HEK293 (cell line): ENCODE measurements at regions not wholly inside any gene's neighbourhood (a gene's known extent, or its start where the extent isn't known, plus 50 kb on each side); places are given as distances from the start of the nearest gene placed in this dataset.

ENCODE experiments used
- ATF2 ChIP-seq: fragments of 450-650 bp; formaldehyde crosslinking; IDR thresholded peaks from 2 replicates; pipeline ENCODE4 v1.5.1; 2016; ENCODE audit warnings: missing biosample characterization, missing genetic modification characterization, low read depth
- ZNF175 ChIP-seq: fragments of 450-650 bp; formaldehyde crosslinking; IDR thresholded peaks from 2 replicates; pipeline ENCODE4 v1.5.1; 2016; ENCODE audit warnings: missing biosample characterization, missing genetic modification characterization
- ZNF266 ChIP-seq: fragments of 450-650 bp; formaldehyde crosslinking; IDR thresholded peaks from 2 replicates; pipeline ENCODE4 v1.5.1; 2016; ENCODE audit warnings: missing biosample characterization, missing genetic modification characterization, low read depth
- ZNF626 ChIP-seq: fragments of 450-650 bp; sonication (Bioruptor Pico); formaldehyde crosslinking; IDR thresholded peaks from 2 replicates; pipeline ENCODE4 v1.5.1; 2018; ENCODE audit warnings: missing biosample characterization, missing genetic modification characterization, inconsistent platforms
- ZSCAN5A ChIP-seq: fragments of 450-650 bp; formaldehyde crosslinking; IDR thresholded peaks from 2 replicates; pipeline ENCODE4 v1.5.1; 2016; ENCODE audit warnings: missing biosample characterization, missing genetic modification characterization

GRCh38 chrX:40307871-40308270 lies 210.1 kb upstream of the BCOR start:
- TF ChIP-seq ZSCAN5A (tag by site-specific recombination) = no peak
- no peak for TF ChIP-seq ZNF266 (tag by site-specific recombination)
- TF ChIP-seq ZNF175 (tag by site-specific recombination) = no peak
- no peak for TF ChIP-seq ZNF626 (tag by site-specific recombination)
- no peak for TF ChIP-seq ATF2 (tag by site-specific recombination)
